ENCODE measurements at regions not wholly inside any gene's neighbourhood (a gene's known extent, or its start where the extent isn't known, plus 50 kb on each side); places are given as distances from the start of the nearest gene placed in this dataset.

DNA sequence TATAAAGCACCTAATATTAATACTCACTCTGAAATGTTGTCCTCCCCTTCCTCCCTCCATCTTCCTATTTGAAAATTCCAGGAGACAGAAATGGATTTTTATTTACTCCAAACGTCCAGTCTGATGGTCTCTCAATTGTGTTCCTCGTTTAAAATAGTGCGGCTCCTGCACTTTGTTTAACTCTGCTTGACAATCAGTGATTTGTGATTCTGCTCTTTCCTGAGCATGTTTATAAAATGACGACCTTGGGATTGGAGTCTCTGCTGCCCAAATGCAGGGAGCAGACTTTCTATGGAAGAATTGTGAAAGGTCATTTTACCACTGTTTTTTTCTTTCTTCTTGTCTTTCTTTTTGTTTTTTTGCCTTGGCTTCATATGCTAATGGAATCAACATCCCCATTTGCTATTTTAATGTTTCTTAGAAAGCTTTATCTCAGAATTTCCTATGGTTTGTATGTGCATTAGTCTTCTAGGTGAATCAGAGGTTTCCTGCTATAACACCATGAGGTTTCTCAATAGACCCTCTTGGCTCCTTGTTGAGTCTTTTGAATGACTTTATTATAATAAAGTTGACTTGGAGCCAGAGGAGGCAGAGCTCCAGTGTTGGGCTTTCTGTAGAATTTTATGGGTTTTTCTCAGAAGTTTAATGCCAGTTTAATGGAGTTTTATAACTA, 376.5 kb downstream of the CDH11 start:
- TF ChIP-seq POLR2AphosphoS5 (IDR thresholded peaks at IDR 0.05; ENCODE audit: low read depth, low read length) (no peak), TAF1 (IDR thresholded peaks at IDR 0.05; ENCODE audit: borderline replicate concordance, insufficient read depth, low read length) (no peak), FOXP2 (optimal IDR thresholded peaks at IDR 0.05; ENCODE audit: borderline replicate concordance, extremely low read depth, extremely low read length, insufficient read depth) (no peak), SIN3A (IDR thresholded peaks at IDR 0.05; ENCODE audit: borderline replicate concordance, insufficient read depth, low read length) (no peak)
- TF ChIP-seq, protein P1, sequence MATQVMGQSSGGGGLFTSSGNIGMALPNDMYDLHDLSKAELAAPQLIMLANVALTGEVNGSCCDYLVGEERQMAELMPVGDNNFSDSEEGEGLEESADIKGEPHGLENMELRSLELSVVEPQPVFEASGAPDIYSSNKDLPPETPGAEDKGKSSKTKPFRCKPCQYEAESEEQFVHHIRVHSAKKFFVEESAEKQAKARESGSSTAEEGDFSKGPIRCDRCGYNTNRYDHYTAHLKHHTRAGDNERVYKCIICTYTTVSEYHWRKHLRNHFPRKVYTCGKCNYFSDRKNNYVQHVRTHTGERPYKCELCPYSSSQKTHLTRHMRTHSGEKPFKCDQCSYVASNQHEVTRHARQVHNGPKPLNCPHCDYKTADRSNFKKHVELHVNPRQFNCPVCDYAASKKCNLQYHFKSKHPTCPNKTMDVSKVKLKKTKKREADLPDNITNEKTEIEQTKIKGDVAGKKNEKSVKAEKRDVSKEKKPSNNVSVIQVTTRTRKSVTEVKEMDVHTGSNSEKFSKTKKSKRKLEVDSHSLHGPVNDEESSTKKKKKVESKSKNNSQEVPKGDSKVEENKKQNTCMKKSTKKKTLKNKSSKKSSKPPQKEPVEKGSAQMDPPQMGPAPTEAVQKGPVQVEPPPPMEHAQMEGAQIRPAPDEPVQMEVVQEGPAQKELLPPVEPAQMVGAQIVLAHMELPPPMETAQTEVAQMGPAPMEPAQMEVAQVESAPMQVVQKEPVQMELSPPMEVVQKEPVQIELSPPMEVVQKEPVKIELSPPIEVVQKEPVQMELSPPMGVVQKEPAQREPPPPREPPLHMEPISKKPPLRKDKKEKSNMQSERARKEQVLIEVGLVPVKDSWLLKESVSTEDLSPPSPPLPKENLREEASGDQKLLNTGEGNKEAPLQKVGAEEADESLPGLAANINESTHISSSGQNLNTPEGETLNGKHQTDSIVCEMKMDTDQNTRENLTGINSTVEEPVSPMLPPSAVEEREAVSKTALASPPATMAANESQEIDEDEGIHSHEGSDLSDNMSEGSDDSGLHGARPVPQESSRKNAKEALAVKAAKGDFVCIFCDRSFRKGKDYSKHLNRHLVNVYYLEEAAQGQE (IDR thresholded peaks at IDR 0.05; ENCODE audit: insufficient read depth in 1 of 2, low read depth in 2 of 2, low read length in 2 of 2): no peak

DNA sequence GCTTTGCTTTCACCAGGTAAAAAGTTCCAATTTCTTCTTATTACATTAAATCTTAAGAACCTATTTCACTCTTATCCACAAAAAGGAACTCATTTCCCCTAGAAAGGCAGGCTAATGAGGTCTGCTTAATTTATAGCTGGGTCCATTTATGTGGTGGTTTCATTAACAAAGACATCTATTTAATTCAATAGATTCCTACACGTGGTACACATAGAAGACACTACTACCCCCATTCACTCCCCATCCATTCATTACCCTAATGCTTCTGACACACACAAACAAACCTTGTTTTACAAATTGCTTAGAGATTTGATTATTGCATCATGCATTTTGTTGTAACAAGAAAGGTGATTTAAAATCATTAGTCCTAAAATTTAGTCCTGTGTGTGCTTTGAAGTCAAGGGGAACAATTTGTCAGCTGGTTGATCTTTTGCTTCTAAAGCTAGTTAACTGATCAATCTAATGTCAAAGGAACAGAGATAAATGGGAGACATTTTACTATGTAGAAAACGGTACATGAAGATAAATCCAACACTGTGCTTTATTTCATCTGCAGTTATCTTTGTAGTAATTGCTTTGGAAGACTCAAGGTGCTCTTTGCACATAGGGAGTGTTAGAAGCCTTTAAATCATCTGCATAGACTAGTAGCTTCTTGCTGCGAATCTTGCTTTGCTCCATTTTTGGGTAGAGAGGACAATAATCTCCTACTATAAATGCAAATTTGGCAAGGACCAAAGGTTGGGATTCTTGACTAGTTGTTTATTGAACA, 379.2 kb downstream of the CDH11 start:
- TF ChIP-seq, protein P1 (IDR thresholded peaks at IDR 0.05; ENCODE audit: insufficient read depth in 1 of 2, low read depth in 2 of 2, low read length in 2 of 2): no peak
- TF ChIP-seq POLR2AphosphoS5 (IDR thresholded peaks at IDR 0.05; ENCODE audit: low read depth, low read length) (no peak), SIN3A (IDR thresholded peaks at IDR 0.05; ENCODE audit: borderline replicate concordance, insufficient read depth, low read length) (no peak), TAF1 (IDR thresholded peaks at IDR 0.05; ENCODE audit: borderline replicate concordance, insufficient read depth, low read length) (no peak), FOXP2 (optimal IDR thresholded peaks at IDR 0.05; ENCODE audit: borderline replicate concordance, extremely low read depth, extremely low read length, insufficient read depth) (no peak)

DNA sequence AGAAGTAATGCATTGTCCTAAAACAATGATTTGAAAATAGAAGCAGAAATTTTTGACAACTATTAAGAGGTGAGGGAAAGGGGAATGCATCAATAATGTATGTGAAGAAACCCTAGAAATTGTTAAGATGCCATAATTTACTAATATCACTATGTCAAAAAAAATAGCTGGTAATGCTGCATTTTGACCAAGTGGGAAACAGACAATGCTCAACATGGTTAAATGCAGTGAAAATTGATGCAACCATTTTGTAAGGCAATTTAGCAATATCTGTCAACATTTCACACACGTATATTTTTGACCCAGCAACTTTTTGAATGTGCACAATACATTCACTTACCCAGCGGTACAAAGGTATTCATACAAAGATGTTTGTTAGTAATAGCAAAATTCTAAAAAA, 381.6 kb downstream of the CDH11 start:
- TF ChIP-seq TAF1 (IDR thresholded peaks at IDR 0.05; ENCODE audit: borderline replicate concordance, insufficient read depth, low read length): no peak
- TF ChIP-seq, protein P1 (IDR thresholded peaks at IDR 0.05; ENCODE audit: insufficient read depth in 1 of 2, low read depth in 2 of 2, low read length in 2 of 2): no peak
- no peak for TF ChIP-seq POLR2AphosphoS5 (IDR thresholded peaks at IDR 0.05; ENCODE audit: low read depth, low read length)
- no peak for TF ChIP-seq SIN3A (IDR thresholded peaks at IDR 0.05; ENCODE audit: borderline replicate concordance, insufficient read depth, low read length)
- no peak for TF ChIP-seq FOXP2 (optimal IDR thresholded peaks at IDR 0.05; ENCODE audit: borderline replicate concordance, extremely low read depth, extremely low read length, insufficient read depth)

DNA sequence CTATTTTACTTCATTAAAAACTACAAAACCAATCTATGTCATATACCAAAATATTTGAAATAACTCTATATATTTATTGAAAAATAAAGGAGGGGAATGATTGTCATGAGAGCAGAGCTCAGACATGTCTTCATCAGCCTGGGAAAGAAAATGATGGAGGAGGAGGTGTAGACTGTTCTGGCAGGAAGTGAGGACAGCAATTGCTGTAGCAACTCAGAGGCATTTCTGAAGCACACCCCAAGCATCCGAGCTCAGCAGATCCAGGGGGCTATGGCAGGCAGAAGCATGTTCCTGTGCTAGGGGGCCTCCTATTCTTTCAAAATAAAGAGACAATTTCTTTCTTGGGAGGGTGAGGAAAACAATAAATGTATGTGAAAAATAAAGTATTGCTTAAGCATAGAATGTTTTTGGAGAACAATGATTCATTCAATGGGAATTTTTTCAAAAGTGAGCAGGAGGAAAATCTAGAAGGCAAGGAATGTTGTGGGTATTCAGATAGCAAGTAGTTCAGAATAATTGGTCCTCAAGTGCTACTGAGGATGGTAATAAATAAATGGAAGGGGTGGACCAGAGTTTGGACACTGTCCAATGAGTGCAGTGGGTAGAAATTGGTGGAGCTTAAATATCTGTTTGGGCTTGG, 383.4 kb downstream of the CDH11 start:
- no peak for TF ChIP-seq POLR2AphosphoS5 (IDR thresholded peaks at IDR 0.05; ENCODE audit: low read depth, low read length)
- no peak for TF ChIP-seq SIN3A (IDR thresholded peaks at IDR 0.05; ENCODE audit: borderline replicate concordance, insufficient read depth, low read length)
- no peak for TF ChIP-seq FOXP2 (optimal IDR thresholded peaks at IDR 0.05; ENCODE audit: borderline replicate concordance, extremely low read depth, extremely low read length, insufficient read depth)
- TF ChIP-seq TAF1 (IDR thresholded peaks at IDR 0.05; ENCODE audit: borderline replicate concordance, insufficient read depth, low read length): no peak
- TF ChIP-seq, protein P1 (IDR thresholded peaks at IDR 0.05; ENCODE audit: insufficient read depth in 1 of 2, low read depth in 2 of 2, low read length in 2 of 2): no peak

Data from PFSK-1 (cell line).